Fibroblast of lung (primary cell): ENCODE measurements at regions not wholly inside any gene's neighbourhood (a gene's known extent, or its start where the extent isn't known, plus 50 kb on each side); places are given as distances from the start of the nearest gene placed in this dataset.
"Not testable (repeated sequence)": the region's sequence is repeated elsewhere in the genome, so short reads cannot be mapped to it uniquely, and the experiment has no call there.

Source experiments
- DNase-seq, 2 donors: peaks; one replicate each; pipeline versions ENCODE4 v3.0.0 to v3.0.0-alpha.2; 2010; ENCODE audit warnings: low read depth in 2 of 2
- H2AFZ ChIP-seq: 2 replicates; pipeline ENCODE4 v1.5.1; 2012; ENCODE audit warnings: low read length, control low read depth, inconsistent platforms
- H3K27ac ChIP-seq: 2 replicates; pipeline ENCODE4 v1.5.1; 2011; ENCODE audit warnings: low read length, control low read depth; ENCODE audit not compliant: insufficient read depth
- H3K27me3 ChIP-seq: 2 replicates; pipeline ENCODE4 v1.5.1; 2011; ENCODE audit warnings: mild to moderate bottlenecking, low read length; ENCODE audit not compliant: control insufficient read depth, insufficient read depth
- H3K36me3 ChIP-seq: 2 replicates; pipeline ENCODE4 v1.5.1; 2011; ENCODE audit warnings: low read length; ENCODE audit not compliant: control insufficient read depth, insufficient read depth
- H3K4me1 ChIP-seq: 2 replicates; pipeline ENCODE4 v1.5.1; 2011; ENCODE audit warnings: low read length; ENCODE audit not compliant: control insufficient read depth, insufficient read depth; ENCODE audit errors: extremely low read depth
- H3K4me2 ChIP-seq: 2 replicates; pipeline ENCODE4 v1.5.1; 2011; ENCODE audit warnings: low read length, control low read depth; ENCODE audit not compliant: insufficient read depth; ENCODE audit errors: extremely low read depth
- H3K4me3 ChIP-seq, 4 experiments: fragments of 200-600 bp in 1 of 4; sonication (generic) in 1 of 4; replicated peaks in 1 of 4; 2 replicates each; pipeline ENCODE4 v1.5.1; 2011 to 2016; ENCODE audit warnings: low read length in 4 of 4, low read depth in 3 of 4, mild to moderate bottlenecking in 3 of 4, control low read depth in 2 of 4, inconsistent platforms in 1 of 4, mixed read lengths in 1 of 4; ENCODE audit not compliant: insufficient read depth in 1 of 4; ENCODE audit errors: control extremely low read depth in 1 of 4
- H3K79me2 ChIP-seq: 2 replicates; pipeline ENCODE4 v1.5.1; 2012; ENCODE audit warnings: mild to moderate bottlenecking, low read length, inconsistent platforms; ENCODE audit not compliant: control insufficient read depth, insufficient read depth
- H3K9ac ChIP-seq: 2 replicates; pipeline ENCODE4 v1.5.1; 2011; ENCODE audit warnings: mild to moderate bottlenecking, low read length, control low read depth; ENCODE audit not compliant: insufficient read depth
- H3K9me3 ChIP-seq: 2 replicates; pipeline ENCODE4 v1.5.1; 2012; ENCODE audit warnings: low read depth, low read length; ENCODE audit not compliant: control insufficient read depth, insufficient read depth
- H4K20me1 ChIP-seq: 2 replicates; pipeline ENCODE4 v1.5.1; 2011; ENCODE audit warnings: low read length; ENCODE audit not compliant: control insufficient read depth, insufficient read depth; ENCODE audit errors: extremely low read depth
- CTCF ChIP-seq, 2 donors: IDR thresholded peaks in 1 of 2; conservative IDR thresholded peaks in 1 of 2; 1 replicate in 1 of 2; 2 replicates in 1 of 2; pipeline ENCODE4 v1.5.1; 2011 to 2012; ENCODE audit warnings: low read length in 2 of 2, control low read depth in 1 of 2, inconsistent platforms in 1 of 2, low read depth in 1 of 2, mild to moderate bottlenecking in 1 of 2
- EZH2 ChIP-seq: IDR thresholded peaks from 2 replicates; pipeline ENCODE4 v1.5.1; 2012; ENCODE audit warnings: low read length, control low read depth, mild to moderate bottlenecking; ENCODE audit errors: missing control alignments

- Histone ChIP-seq H4K20me1 (no peaks in the 10 kb centered on the region), H3K27me3 (no peaks in the 10 kb centered on the region), H3K9ac (no peak overlapping the region), H3K9me3 (no peaks in the 10 kb centered on the region), H3K4me2 (no peak overlapping the region), H3K79me2 (no peaks in the 10 kb centered on the region), H3K4me3 (no peak overlapping the region), H3K27ac (no peak overlapping the region), H2AFZ (no peak overlapping the region), H3K4me1 (no peaks in the 10 kb centered on the region), H3K36me3 (no peaks in the 10 kb centered on the region)
- TF ChIP-seq CTCF (conservative IDR thresholded peaks at IDR 0.05 in 1 of 2, IDR thresholded peaks at IDR 0.05 in 1 of 2; ENCODE audit: low read depth in 1 of 2, low read length in 2 of 2) (no peak), EZH2 (no peak)
- peak in 1 of 2 donors; percentile 11 for DNase-seq
Observed at GRCh38 chr5:129249886-129250285, 155.3 kb downstream of the ISOC1 start.

GRCh38 chr5:129271308-129271707 lies 176.8 kb downstream of the ISOC1 start:
- no peak overlapping the region for H3K9ac ChIP-seq
- DNase-seq = no peak
- no peaks in the 10 kb centered on the region for H3K4me1 ChIP-seq
- TF ChIP-seq EZH2 = no peak
- peak; percentile 10 to 13 for TF ChIP-seq CTCF (conservative IDR thresholded peaks at IDR 0.05 in 1 of 2, IDR thresholded peaks at IDR 0.05 in 1 of 2; ENCODE audit: low read depth in 1 of 2, low read length in 2 of 2)
- no peaks in the 10 kb centered on the region for H3K9me3 ChIP-seq
- H2AFZ ChIP-seq = no peak overlapping the region
- no peaks in the 10 kb centered on the region for H4K20me1 ChIP-seq
- no peaks in the 10 kb centered on the region for H3K27me3 ChIP-seq
- no peak overlapping the region for H3K4me3 ChIP-seq
- no peak overlapping the region for H3K4me2 ChIP-seq
- H3K79me2 ChIP-seq = no peaks in the 10 kb centered on the region
- no peak overlapping the region for H3K27ac ChIP-seq
- H3K36me3 ChIP-seq = no peaks in the 10 kb centered on the region

- H3K79me2 ChIP-seq = no peaks in the 10 kb centered on the region
- TF ChIP-seq CTCF (conservative IDR thresholded peaks at IDR 0.05 in 1 of 2, IDR thresholded peaks at IDR 0.05 in 1 of 2; ENCODE audit: low read depth in 1 of 2, low read length in 2 of 2) (no peak), EZH2 (no peak)
- H3K9me3 ChIP-seq = no peaks in the 10 kb centered on the region
- no peaks in the 10 kb centered on the region for H3K4me1 ChIP-seq
- DNase-seq = no peak
- no peaks in the 10 kb centered on the region for H3K36me3 ChIP-seq
- no peak overlapping the region for H3K27ac ChIP-seq
- H3K4me3 ChIP-seq = no peak overlapping the region
- no peak overlapping the region for H3K4me2 ChIP-seq
- H3K9ac ChIP-seq = no peak overlapping the region
- no peaks in the 10 kb centered on the region for H3K27me3 ChIP-seq
- H2AFZ ChIP-seq = no peak overlapping the region
- no peaks in the 10 kb centered on the region for H4K20me1 ChIP-seq
Observed at GRCh38 chr5:129284010-129284409, 176.1 kb upstream of the ADAMTS19 start.

- H3K4me1 ChIP-seq, H2AFZ ChIP-seq: not testable (repeated sequence)
Observed at GRCh38 chr5:129294216-129294615, 165.9 kb upstream of the ADAMTS19 start.

More at GRCh38 chr5:129294216-129294615, 165.9 kb upstream of the ADAMTS19 start:
- not testable (repeated sequence) for H3K27me3 ChIP-seq, DNase-seq, H4K20me1 ChIP-seq, H3K4me2 ChIP-seq, H3K9me3 ChIP-seq, H3K9ac ChIP-seq, H3K4me3 ChIP-seq, H3K36me3 ChIP-seq, H3K27ac ChIP-seq, H3K79me2 ChIP-seq
